Mesenchymal stem cell (in vitro differentiated cells and primary cell): ENCODE measurements at regions not wholly inside any gene's neighbourhood (a gene's known extent, or its start where the extent isn't known, plus 50 kb on each side); places are given as distances from the start of the nearest gene placed in this dataset.

Experiments used
- DNase-seq: peaks from one replicate; pipeline ENCODE4 v3.0.0-alpha.2; 2013
- H2AFZ ChIP-seq: one replicate; pipeline ENCODE4 v1.6.1; 2013; ENCODE audit warnings: low read depth, mild to moderate bottlenecking, control low read depth, inconsistent platforms, low read length, moderate library complexity
- H2AK5ac ChIP-seq: 2 replicates; pipeline ENCODE4 v1.6.1; 2013; ENCODE audit warnings: low read length, moderate library complexity, mild to moderate bottlenecking, inconsistent platforms; ENCODE audit not compliant: severe bottlenecking
- H2BK120ac ChIP-seq: one replicate; pipeline ENCODE4 v1.6.1; 2013; ENCODE audit warnings: low read depth, mild to moderate bottlenecking, inconsistent platforms, low read length, moderate library complexity
- H2BK12ac ChIP-seq, 2 experiments: one replicate each; pipeline ENCODE4 v1.6.1; 2013; ENCODE audit warnings: inconsistent platforms in 2 of 2, low read length in 2 of 2, mild to moderate bottlenecking in 2 of 2, moderate library complexity in 2 of 2, control low read depth in 1 of 2
- H2BK15ac ChIP-seq: one replicate; pipeline ENCODE4 v1.6.1; 2013; ENCODE audit warnings: mild to moderate bottlenecking, low read depth, inconsistent platforms; ENCODE audit not compliant: poor library complexity, severe bottlenecking
- H2BK5ac ChIP-seq: 2 replicates; pipeline ENCODE4 v1.6.1; 2013; ENCODE audit warnings: low read depth, mild to moderate bottlenecking, low read length, control low read depth, inconsistent platforms; ENCODE audit not compliant: poor library complexity, severe bottlenecking
- H3K14ac ChIP-seq, 2 experiments: one replicate each; pipeline ENCODE4 v1.6.1; 2013; ENCODE audit warnings: inconsistent platforms in 2 of 2, low read length in 2 of 2, control low read depth in 1 of 2, mild to moderate bottlenecking in 1 of 2, moderate library complexity in 1 of 2
- H3K18ac ChIP-seq, 2 experiments: one replicate each; pipeline ENCODE4 v1.6.1; 2013; ENCODE audit warnings: inconsistent platforms in 2 of 2, low read length in 2 of 2, control low read depth in 1 of 2, low read depth in 1 of 2, mild to moderate bottlenecking in 1 of 2
- H3K23ac ChIP-seq, 2 experiments: one replicate each; pipeline ENCODE4 v1.6.1; 2013; ENCODE audit warnings: inconsistent platforms in 2 of 2, low read length in 2 of 2, mild to moderate bottlenecking in 2 of 2, moderate library complexity in 2 of 2, control low read depth in 1 of 2
- H3K27ac ChIP-seq: 2 replicates; pipeline ENCODE4 v1.5.1; 2013; ENCODE audit warnings: mild to moderate bottlenecking, moderate library complexity, low read length, control low read depth, inconsistent platforms; ENCODE audit not compliant: poor library complexity, severe bottlenecking
- H3K27me3 ChIP-seq, 2 experiments: 2 replicates each; pipeline versions ENCODE4 v1.6.1 to v1.7.0; 2013; ENCODE audit warnings: low read length in 2 of 2, mild to moderate bottlenecking in 2 of 2, moderate library complexity in 2 of 2, control low read depth in 1 of 2, inconsistent platforms in 1 of 2; ENCODE audit not compliant: control insufficient read depth in 1 of 2, insufficient read depth in 1 of 2
- H3K36me3 ChIP-seq, 2 experiments: 2 replicates each; pipeline versions ENCODE4 v1.6.1 to v1.7.0; 2013; ENCODE audit warnings: low read length in 2 of 2, control low read depth in 1 of 2, inconsistent platforms in 1 of 2, low read depth in 1 of 2, mild to moderate bottlenecking in 1 of 2; ENCODE audit not compliant: insufficient read depth in 2 of 2, control insufficient read depth in 1 of 2
- H3K4ac ChIP-seq, 2 experiments: one replicate each; pipeline ENCODE4 v1.6.1; 2013; ENCODE audit warnings: inconsistent platforms in 2 of 2, low read length in 2 of 2, mild to moderate bottlenecking in 2 of 2, moderate library complexity in 2 of 2, control low read depth in 1 of 2, low read depth in 1 of 2
- H3K4me1 ChIP-seq: 2 replicates; pipeline ENCODE4 v1.6.1; 2013; ENCODE audit warnings: low read depth, low read length, control low read depth; ENCODE audit not compliant: control insufficient read depth, insufficient read depth
- H3K4me2 ChIP-seq: 2 replicates; pipeline ENCODE4 v1.6.1; 2013; ENCODE audit warnings: low read length, mild to moderate bottlenecking, inconsistent platforms; ENCODE audit not compliant: poor library complexity, severe bottlenecking
- H3K4me3 ChIP-seq, 2 experiments: 2 replicates each; pipeline versions ENCODE4 v1.5.1 to v1.7.0; 2013; ENCODE audit warnings: low read length in 2 of 2, mild to moderate bottlenecking in 2 of 2, control low read depth in 1 of 2, low read depth in 1 of 2; ENCODE audit not compliant: insufficient read depth in 1 of 2
- H3K79me1 ChIP-seq: replicated peaks from 2 replicates; pipeline ENCODE4 v1.6.1; 2013; ENCODE audit warnings: mild to moderate bottlenecking, control low read depth, low read length, inconsistent platforms; ENCODE audit not compliant: poor library complexity, severe bottlenecking
- H3K9ac ChIP-seq: 2 replicates; pipeline ENCODE4 v1.7.0; 2013; ENCODE audit warnings: mild to moderate bottlenecking, low read length, moderate library complexity
- H3K9me3 ChIP-seq: 2 replicates; pipeline ENCODE4 v1.7.0; 2013; ENCODE audit warnings: mild to moderate bottlenecking, low read length; ENCODE audit not compliant: control insufficient read depth
- H4K8ac ChIP-seq: one replicate; pipeline ENCODE4 v1.6.1; 2013; ENCODE audit warnings: inconsistent platforms, mild to moderate bottlenecking, low read length, moderate library complexity
- H4K91ac ChIP-seq: one replicate; pipeline ENCODE4 v1.6.1; 2013; ENCODE audit warnings: mild to moderate bottlenecking, low read length, inconsistent platforms
- WGBS: methylation state at CpG from one replicate; pipeline ENCODE4 v1.1.7; 2013; ENCODE audit warnings: mixed read lengths; 5-methylcytosine and 5-hydroxymethylcytosine counted together

DNA sequence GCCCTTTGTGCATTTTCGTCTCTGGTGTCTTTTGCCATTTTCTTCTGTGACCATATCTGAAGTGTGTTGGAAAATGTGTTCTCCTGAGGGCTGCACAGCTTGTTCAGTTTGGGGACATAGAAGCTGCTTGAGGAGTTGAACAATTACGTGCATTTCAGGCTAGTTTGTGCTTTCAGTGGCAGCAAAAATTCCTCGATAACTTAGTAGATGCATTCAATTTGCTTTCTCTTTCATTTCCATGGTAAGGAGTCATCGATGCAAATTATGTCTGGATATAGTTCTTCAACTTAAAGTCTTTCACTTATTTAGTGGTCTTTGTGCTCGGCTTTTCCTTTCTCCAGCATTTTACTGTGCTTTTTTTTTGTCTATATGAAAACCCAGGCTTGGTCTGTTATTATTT, 441.5 kb downstream of the PLA2G4A start:
- no peak for DNase-seq
- H3K4me1 ChIP-seq = no peaks in the 10 kb centered on the region
- no peaks in the 10 kb centered on the region for H3K79me1 ChIP-seq
- H3K4me3 ChIP-seq = no peak overlapping the region
- no peak overlapping the region for H4K91ac ChIP-seq
- no peak overlapping the region for H2BK12ac ChIP-seq
- H3K27me3 ChIP-seq = no peaks in the 10 kb centered on the region
- WGBS = 84% methylated on average over 5 of the region's 5 CpGs
- no peaks in the 10 kb centered on the region for H3K36me3 ChIP-seq
- H3K18ac ChIP-seq = no peak overlapping the region
- no peak overlapping the region for H2BK15ac ChIP-seq
- no peak overlapping the region for H2AFZ ChIP-seq
- no peak overlapping the region for H3K14ac ChIP-seq
- H4K8ac ChIP-seq = no peak overlapping the region
- no peaks in the 10 kb centered on the region for H3K9me3 ChIP-seq
- no peak overlapping the region for H3K23ac ChIP-seq
- no peak overlapping the region for H3K9ac ChIP-seq
- H3K27ac ChIP-seq = no peak overlapping the region
- H3K4ac ChIP-seq = no peak overlapping the region
- H2AK5ac ChIP-seq = no peak overlapping the region
- H3K4me2 ChIP-seq = no peak overlapping the region
- H2BK120ac ChIP-seq = no peak overlapping the region
- H2BK5ac ChIP-seq = no peak overlapping the region

DNA sequence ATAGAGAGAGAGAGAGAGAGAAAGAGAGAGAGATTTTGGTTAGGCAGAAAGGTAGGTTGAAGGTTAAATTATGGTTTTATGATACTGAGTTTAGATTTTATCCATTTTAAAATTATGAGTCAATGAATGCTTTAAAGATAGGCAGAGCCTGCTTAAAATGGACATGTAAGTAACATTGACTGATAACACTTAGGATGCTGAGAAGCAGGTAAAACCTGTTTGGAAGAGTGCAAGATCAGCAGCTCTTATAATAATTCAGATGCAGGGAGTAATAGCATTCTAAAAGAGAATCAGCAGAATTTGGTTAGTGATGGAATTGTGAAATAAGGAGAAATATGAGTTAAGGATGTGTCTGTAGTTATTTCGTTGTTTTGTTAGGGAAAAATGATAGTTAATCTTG, 446.6 kb downstream of the PLA2G4A start:
- no peak overlapping the region for H3K4me2 ChIP-seq
- H3K4ac ChIP-seq = no peak overlapping the region
- H3K9ac ChIP-seq = no peak overlapping the region
- H3K18ac ChIP-seq = no peak overlapping the region
- no peaks in the 10 kb centered on the region for H3K4me1 ChIP-seq
- H3K27me3 ChIP-seq = no peaks in the 10 kb centered on the region
- no peak overlapping the region for H2AFZ ChIP-seq
- no peaks in the 10 kb centered on the region for H3K36me3 ChIP-seq
- H3K27ac ChIP-seq = no peak overlapping the region
- no peak overlapping the region for H2BK15ac ChIP-seq
- H3K4me3 ChIP-seq = no peak overlapping the region
- no peaks in the 10 kb centered on the region for H3K9me3 ChIP-seq
- H4K91ac ChIP-seq = no peak overlapping the region
- H3K79me1 ChIP-seq = no peaks in the 10 kb centered on the region
- WGBS = no CpG with 5 or more reads among the region's 1 CpG
- H2BK5ac ChIP-seq = no peak overlapping the region
- no peak overlapping the region for H2BK120ac ChIP-seq
- H3K23ac ChIP-seq = no peak overlapping the region
- H2AK5ac ChIP-seq = no peak overlapping the region
- H2BK12ac ChIP-seq = no peak overlapping the region
- H3K14ac ChIP-seq = no peak overlapping the region
- H4K8ac ChIP-seq = no peak overlapping the region
- DNase-seq = no peak

DNA sequence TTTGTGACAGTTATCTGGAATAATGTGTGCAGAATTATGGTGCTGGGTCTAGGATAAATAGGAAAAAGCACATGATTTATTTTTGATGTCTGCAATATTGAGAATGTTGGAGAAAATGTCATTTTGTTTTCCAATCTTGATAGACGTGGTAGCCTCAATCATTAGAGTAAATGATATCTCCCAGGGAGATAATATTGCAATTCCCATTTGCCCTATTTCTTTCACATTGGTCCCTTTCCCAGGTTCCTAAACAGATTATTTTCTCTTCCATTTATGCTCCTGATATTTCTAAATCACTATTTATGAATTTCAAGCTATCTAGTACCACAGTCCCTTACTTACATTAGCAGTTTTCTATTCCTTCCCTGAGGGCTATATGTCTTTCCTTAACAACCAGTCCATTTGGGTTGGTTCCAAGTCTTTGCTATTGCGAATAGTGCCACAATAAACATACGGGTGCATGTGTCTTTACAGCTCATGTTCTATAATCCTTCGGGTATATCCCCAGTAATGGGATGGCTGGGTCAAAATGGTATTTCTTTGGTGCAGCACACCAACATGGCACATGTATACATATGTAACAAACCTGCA, 447.3 kb downstream of the PLA2G4A start:
- no peak overlapping the region for H3K14ac ChIP-seq
- H3K18ac ChIP-seq = no peak overlapping the region
- no peaks in the 10 kb centered on the region for H3K79me1 ChIP-seq
- no peak overlapping the region for H3K4ac ChIP-seq
- no peak overlapping the region for H2BK5ac ChIP-seq
- H2BK15ac ChIP-seq = no peak overlapping the region
- H2AK5ac ChIP-seq = no peak overlapping the region
- H3K27me3 ChIP-seq = no peaks in the 10 kb centered on the region
- no peak overlapping the region for H2BK120ac ChIP-seq
- H2BK12ac ChIP-seq = no peak overlapping the region
- H3K4me1 ChIP-seq = no peaks in the 10 kb centered on the region
- H3K4me2 ChIP-seq = no peak overlapping the region
- no peak for DNase-seq
- H3K36me3 ChIP-seq = no peaks in the 10 kb centered on the region
- WGBS = 95% methylated on average over 4 of the region's 4 CpGs
- H4K8ac ChIP-seq = no peak overlapping the region
- no peak overlapping the region for H3K23ac ChIP-seq
- no peaks in the 10 kb centered on the region for H3K9me3 ChIP-seq
- H3K4me3 ChIP-seq = no peak overlapping the region
- no peak overlapping the region for H2AFZ ChIP-seq
- no peak overlapping the region for H3K9ac ChIP-seq
- no peak overlapping the region for H4K91ac ChIP-seq
- H3K27ac ChIP-seq = no peak overlapping the region

DNA sequence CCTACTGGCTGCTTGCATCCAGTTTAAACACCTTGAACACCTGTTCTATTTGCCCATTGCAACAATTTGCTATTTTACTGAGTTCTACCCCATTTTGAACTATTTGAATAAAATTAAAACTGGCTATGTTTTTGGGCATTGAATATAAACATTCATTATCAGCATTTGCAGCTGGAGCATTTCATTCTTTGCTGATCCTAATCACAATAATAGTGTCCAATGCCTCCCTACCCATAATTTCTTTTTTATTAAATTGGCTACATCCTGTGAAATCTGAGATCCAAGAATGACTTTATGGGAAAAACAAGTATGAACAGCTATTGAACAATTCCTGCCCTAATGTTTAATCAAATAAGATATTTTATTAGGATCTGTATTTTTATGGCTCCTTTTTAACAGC, 447.9 kb downstream of the PLA2G4A start:
- Histone ChIP-seq H3K27ac (no peak overlapping the region), H3K4me1 (no peaks in the 10 kb centered on the region), H2AK5ac (no peak overlapping the region), H2BK120ac (no peak overlapping the region), H3K9me3 (no peaks in the 10 kb centered on the region), H3K27me3 (no peaks in the 10 kb centered on the region), H2BK5ac (no peak overlapping the region), H4K91ac (no peak overlapping the region), H2AFZ (no peak overlapping the region), H3K4me3 (no peak overlapping the region), H3K79me1 (no peaks in the 10 kb centered on the region), H3K4ac (no peak overlapping the region), H3K9ac (no peak overlapping the region), H3K18ac (no peak overlapping the region), H4K8ac (no peak overlapping the region), H3K23ac (no peak overlapping the region), H3K4me2 (no peak overlapping the region), H2BK12ac (no peak overlapping the region), H3K36me3 (no peaks in the 10 kb centered on the region), H2BK15ac (no peak overlapping the region), H3K14ac (no peak overlapping the region)
- no peak for DNase-seq
